SK-N-SH treated with all-trans-retinoic acid at 6 μM for 48 hours (cell line): ENCODE measurements at regions not wholly inside any gene's neighbourhood (a gene's known extent, or its start where the extent isn't known, plus 50 kb on each side); places are given as distances from the start of the nearest gene placed in this dataset.

Experiments
- ARNTL ChIP-seq: fragments of 450-650 bp; formaldehyde crosslinking; IDR thresholded peaks from 2 replicates; pipeline ENCODE4 v1.5.0; 2020; ENCODE audit warnings: low read depth, mild to moderate bottlenecking, moderate library complexity, borderline replicate concordance
- CSRNP3 ChIP-seq: fragments of 250-450 bp; sonication (Bioruptor Pico); IDR thresholded peaks from 2 replicates; pipeline ENCODE4 v1.5.1; 2021; ENCODE audit warnings: mild to moderate bottlenecking, moderate library complexity
- GLIS3 ChIP-seq: fragments of 250-450 bp; sonication (Bioruptor Pico); IDR thresholded peaks from 2 replicates; pipeline ENCODE4 v1.5.0; 2020; ENCODE audit warnings: mild to moderate bottlenecking, moderate library complexity
- PATZ1 ChIP-seq: fragments of 250-450 bp; sonication (Bioruptor Pico); IDR thresholded peaks from 2 replicates; pipeline ENCODE4 v1.8.0; 2020; ENCODE audit warnings: mild to moderate bottlenecking, moderate library complexity, borderline replicate concordance
- POU6F1 ChIP-seq: fragments of 250-450 bp; sonication (Bioruptor Pico); IDR thresholded peaks from 2 replicates; pipeline ENCODE4 v1.8.0; 2021; ENCODE audit warnings: low read depth, mild to moderate bottlenecking, moderate library complexity, borderline replicate concordance
- PPARA ChIP-seq: fragments of 250-450 bp; sonication (Bioruptor Pico); IDR thresholded peaks from 2 replicates; pipeline ENCODE4 v1.5.0; 2020; ENCODE audit warnings: mild to moderate bottlenecking, borderline replicate concordance
- RARB ChIP-seq: fragments of 250-450 bp; sonication (Bioruptor Pico); IDR thresholded peaks from 2 replicates; pipeline ENCODE4 v1.8.0; 2021; ENCODE audit warnings: mild to moderate bottlenecking, moderate library complexity
- SNAI2 ChIP-seq: fragments of 250-450 bp; sonication (Bioruptor Pico); IDR thresholded peaks from 2 replicates; pipeline ENCODE4 v1.5.0; 2020; ENCODE audit warnings: mild to moderate bottlenecking, moderate library complexity
- TCF4 ChIP-seq: fragments of 250-450 bp; sonication (Bioruptor Pico); IDR thresholded peaks from 2 replicates; pipeline ENCODE4 v1.8.0; 2021; ENCODE audit warnings: mild to moderate bottlenecking, moderate library complexity, borderline replicate concordance
- TOX ChIP-seq: fragments of 250-450 bp; sonication (Bioruptor Pico); IDR thresholded peaks from 2 replicates; pipeline ENCODE4 v1.8.0; 2021; ENCODE audit warnings: mild to moderate bottlenecking, moderate library complexity, borderline replicate concordance
- TSHZ2 ChIP-seq: fragments of 250-450 bp; sonication (Bioruptor Pico); IDR thresholded peaks from 2 replicates; pipeline ENCODE4 v1.5.0; 2020; ENCODE audit warnings: mild to moderate bottlenecking, moderate library complexity
- ZC3H10 ChIP-seq: fragments of 250-450 bp; sonication (Bioruptor Pico); IDR thresholded peaks from 2 replicates; pipeline ENCODE4 v1.5.1; 2021; ENCODE audit warnings: mild to moderate bottlenecking, moderate library complexity
- ZFP3 ChIP-seq: fragments of 250-450 bp; sonication (Bioruptor Pico); IDR thresholded peaks from 2 replicates; pipeline ENCODE4 v1.5.0; 2020; ENCODE audit warnings: mild to moderate bottlenecking, moderate library complexity
- ZNF70 ChIP-seq: fragments of 450-650 bp; formaldehyde crosslinking; IDR thresholded peaks from 2 replicates; pipeline ENCODE4 v1.5.0; 2020; ENCODE audit warnings: mild to moderate bottlenecking, moderate library complexity

DNA sequence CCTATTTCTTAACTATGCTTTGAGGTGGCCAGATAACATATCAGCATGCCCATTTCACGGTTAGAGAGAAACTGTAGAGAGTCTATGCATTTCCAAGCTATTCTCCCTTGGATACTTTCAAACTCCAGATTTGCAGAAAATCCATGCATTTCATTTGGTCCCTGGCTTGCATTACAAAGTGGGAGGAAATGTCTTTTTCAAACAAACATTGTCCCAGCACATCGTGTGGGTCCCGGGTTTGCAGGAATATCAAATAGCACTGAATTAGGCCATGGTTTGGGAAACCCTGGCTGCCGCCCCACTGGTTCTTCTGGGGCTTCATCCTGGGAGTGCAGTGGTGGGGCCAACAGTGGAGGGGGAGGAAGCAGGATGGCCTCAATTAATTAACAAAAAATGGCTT, 171.9 kb downstream of the IRX5 start:
- TF ChIP-seq TSHZ2 (CRISPR knock-in tag) = no peak
- no peak for TF ChIP-seq PATZ1 (CRISPR knock-in tag)
- TF ChIP-seq TOX (CRISPR knock-in tag) = no peak
- no peak for TF ChIP-seq PPARA (CRISPR knock-in tag)
- TF ChIP-seq ARNTL (CRISPR knock-in tag) = no peak
- no peak for TF ChIP-seq ZFP3 (CRISPR knock-in tag)
- TF ChIP-seq GLIS3 = no peak
- TF ChIP-seq POU6F1 (CRISPR knock-in tag) = no peak
- no peak for TF ChIP-seq ZNF70
- no peak for TF ChIP-seq CSRNP3
- no peak for TF ChIP-seq ZC3H10
- TF ChIP-seq TCF4 (CRISPR knock-in tag) = no peak
- TF ChIP-seq RARB (CRISPR knock-in tag) = no peak
- no peak for TF ChIP-seq SNAI2 (CRISPR knock-in tag)
